Endothelial cell of umbilical vein (primary cell): ENCODE measurements at regions not wholly inside any gene's neighbourhood (a gene's known extent, or its start where the extent isn't known, plus 50 kb on each side); places are given as distances from the start of the nearest gene placed in this dataset.

Source experiments
- BruUV-seq: library from RNA; stranded (reverse); fragments of 400-500 nt; replicated peaks from 2 replicates; lab custom pipeline; 2021; lab: Mats Ljungman, UMichigan
- CTCF ChIA-PET: fragments of 300-600, 350-600 bp; sonication (Branson Sonifier 250); formaldehyde crosslinking; loops from one replicate; lab custom pipeline; 2021; ENCODE audit warnings: antibody characterized with exemption, inconsistent platforms; lab: Charles Lee
- POLR2A ChIA-PET: fragments of 300-600, 350-600 bp; sonication (Branson Sonifier 250); formaldehyde crosslinking; loops from one replicate; lab custom pipeline; 2021; ENCODE audit warnings: antibody characterized with exemption, inconsistent platforms; lab: Charles Lee
- DNase-seq: peaks from one replicate; pipeline ENCODE4 v3.0.0-alpha.2; 2011; ENCODE audit warnings: low read depth, low spot score
- FAIRE-seq: peaks from 2 replicates; lab custom pipeline; 2011; peaks lifted over from hg19 to GRCh38; lab: Jason Lieb, UNC
- H2AFZ ChIP-seq: 2 replicates; pipeline ENCODE4 v1.6.0; 2012; ENCODE audit warnings: low read depth, low read length, control low read depth, inconsistent platforms
- H3K27ac ChIP-seq: 2 replicates; pipeline ENCODE4 v1.5.1; 2011; ENCODE audit warnings: low read depth, mild to moderate bottlenecking, control low read depth, low read length, moderate library complexity; ENCODE audit not compliant: insufficient read depth
- H3K27me3 ChIP-seq, 2 experiments: 2 replicates each; pipeline versions ENCODE4 v1.6.0 to v1.6.1; 2011; ENCODE audit warnings: low read length in 2 of 2, mixed read lengths in 1 of 2; ENCODE audit not compliant: control insufficient read depth in 2 of 2, insufficient read depth in 2 of 2
- H3K36me3 ChIP-seq, 2 experiments: 2 replicates in 1 of 2; 3 replicates in 1 of 2; pipeline ENCODE4 v1.5.1; 2011; ENCODE audit warnings: low read length in 2 of 2, mild to moderate bottlenecking in 1 of 2, moderate library complexity in 1 of 2; ENCODE audit not compliant: control insufficient read depth in 2 of 2, insufficient read depth in 2 of 2; ENCODE audit errors: extremely low read depth in 1 of 2
- H3K4me1 ChIP-seq: 3 replicates; pipeline ENCODE4 v1.5.1; 2011; ENCODE audit warnings: mild to moderate bottlenecking, low read length; ENCODE audit not compliant: control insufficient read depth, insufficient read depth; ENCODE audit errors: extremely low read depth
- H3K4me2 ChIP-seq: 2 replicates; pipeline ENCODE4 v1.6.1; 2011; ENCODE audit warnings: low read length, control low read depth, mixed read lengths; ENCODE audit not compliant: insufficient read depth
- H3K4me3 ChIP-seq, 3 experiments: fragments of 200-600 bp in 1 of 3; sonication (generic), shearing (Covaris generic) in 1 of 3; replicated peaks in 1 of 3; 2 replicates each; pipeline ENCODE4 v1.5.1; 2011 to 2016; ENCODE audit warnings: control low read depth in 3 of 3, low read length in 3 of 3, mild to moderate bottlenecking in 2 of 3, inconsistent platforms in 1 of 3, low read depth in 1 of 3, moderate library complexity in 1 of 3; ENCODE audit not compliant: insufficient read depth in 1 of 3
- H3K79me2 ChIP-seq: 2 replicates; pipeline ENCODE4 v1.6.0; 2012; ENCODE audit warnings: low read length, inconsistent platforms; ENCODE audit not compliant: control insufficient read depth, insufficient read depth
- H3K9ac ChIP-seq: replicated peaks from 2 replicates; pipeline ENCODE3; 2011; ENCODE audit warnings: low read length, control low read depth; ENCODE audit not compliant: insufficient read depth; ENCODE audit errors: extremely low read depth
- H3K9me1 ChIP-seq: replicated peaks from 3 replicates; pipeline ENCODE4 v1.6.0; 2011; ENCODE audit warnings: mild to moderate bottlenecking, low read length; ENCODE audit not compliant: control insufficient read depth, insufficient read depth; ENCODE audit errors: extremely low read depth
- H3K9me3 ChIP-seq: replicated peaks from 2 replicates; pipeline ENCODE4 v1.5.1; 2012; ENCODE audit warnings: low read length, inconsistent platforms; ENCODE audit not compliant: control insufficient read depth, insufficient read depth
- H4K20me1 ChIP-seq: replicated peaks from 2 replicates; pipeline ENCODE3; 2011; ENCODE audit warnings: mild to moderate bottlenecking, low read length; ENCODE audit not compliant: control insufficient read depth, insufficient read depth; ENCODE audit errors: extremely low read depth
- CTCF ChIP-seq, 2 donors: IDR thresholded peaks; 1 replicate in 1 of 2; 2 replicates in 1 of 2; pipeline ENCODE4 v1.5.1; 2011; ENCODE audit warnings: low read length in 2 of 2, mild to moderate bottlenecking in 2 of 2, moderate library complexity in 2 of 2, control low read depth in 1 of 2, inconsistent platforms in 1 of 2, low read depth in 1 of 2; ENCODE audit not compliant: insufficient read depth in 1 of 2; ENCODE audit errors: extremely low read depth in 1 of 2
- EZH2 ChIP-seq: IDR thresholded peaks from 2 replicates; pipeline ENCODE4 v1.6.1; 2012; ENCODE audit warnings: borderline replicate concordance, low read depth, mild to moderate bottlenecking, moderate library complexity, low read length, inconsistent platforms; ENCODE audit not compliant: severe bottlenecking
- FOS ChIP-seq: IDR thresholded peaks from 2 replicates; pipeline ENCODE4 v1.6.1; 2011; ENCODE audit warnings: mild to moderate bottlenecking, low read length, moderate library complexity, borderline replicate concordance; ENCODE audit not compliant: insufficient read depth
- GATA2 ChIP-seq: IDR thresholded peaks from 2 replicates; pipeline ENCODE4 v1.7.0; 2011; ENCODE audit warnings: low read depth, mild to moderate bottlenecking, moderate library complexity, mixed read lengths, low read length; ENCODE audit not compliant: insufficient read length, insufficient read depth
- JUN ChIP-seq: IDR thresholded peaks from 2 replicates; pipeline ENCODE4 v1.6.1; 2011; ENCODE audit warnings: borderline replicate concordance, low read depth; ENCODE audit not compliant: insufficient read length, insufficient read depth
- MAX ChIP-seq: IDR thresholded peaks from 2 replicates; pipeline ENCODE4 v1.6.1; 2011; ENCODE audit not compliant: insufficient read depth, insufficient read length
- MYC ChIP-seq: IDR thresholded peaks from one replicate; pipeline ENCODE4 v1.6.1; 2011; ENCODE audit warnings: mild to moderate bottlenecking, low read depth, low read length
- POLR2A ChIP-seq: IDR thresholded peaks from 2 replicates; pipeline ENCODE4 v1.6.1; 2012; ENCODE audit warnings: low read depth, mild to moderate bottlenecking, control low read depth, low read length
- POLR2AphosphoS5 ChIP-seq: IDR thresholded peaks from 2 replicates; pipeline ENCODE4 v1.6.1; 2012; ENCODE audit warnings: low read depth, mild to moderate bottlenecking, control low read depth, low read length, moderate library complexity; ENCODE audit not compliant: insufficient read depth
- dilution Hi-C: fragments of 300-500 bp; cut with MboI; formaldehyde crosslinking; loops from one replicate; pipeline ENCODE4 v1.15.0; 2019; ENCODE audit warnings: low sequenced_read_pairs; ENCODE audit not compliant: extremely low pct_ligation_motif_present
- intact Hi-C: fragments of 100-400 bp; cut with micrococcal nuclease; formaldehyde crosslinking; loops from one replicate; pipeline ENCODE4 v1.10.0; 2022

DNA sequence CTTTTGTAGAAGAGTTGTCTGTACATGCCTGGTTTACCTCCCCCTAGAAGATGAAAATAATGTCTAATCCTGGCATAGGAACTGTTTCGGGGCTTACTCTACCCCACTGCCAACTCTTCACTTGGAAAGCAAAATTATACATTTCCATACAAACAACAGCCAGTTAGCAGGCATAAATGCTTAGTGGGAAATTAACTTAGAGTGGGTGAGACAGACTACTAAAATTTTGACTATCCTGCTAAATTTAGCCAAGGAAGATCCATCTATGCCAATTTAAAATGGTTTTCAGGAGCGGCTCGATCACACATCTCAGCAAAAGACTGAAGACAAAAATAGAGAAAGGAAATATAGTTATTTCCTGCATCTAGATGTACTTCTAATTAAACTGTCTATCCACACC lies 221.2 kb downstream of the TPBG start:
- POLR2A ChIA-PET: no interaction called here
- Histone ChIP-seq H4K20me1 (no peaks in the 10 kb centered on the region), H3K79me2 (no peaks in the 10 kb centered on the region), H3K9me1 (no peaks in the 10 kb centered on the region), H3K27me3 (no peaks in the 10 kb centered on the region), H3K4me3 (no peak overlapping the region), H2AFZ (no peak overlapping the region), H3K36me3 (no peaks in the 10 kb centered on the region), H3K4me1 (no peaks in the 10 kb centered on the region), H3K27ac (no peak overlapping the region), H3K9me3 (no peaks in the 10 kb centered on the region), H3K9ac (no peak overlapping the region), H3K4me2 (no peak overlapping the region)
- CTCF ChIA-PET: no interaction called here
- dilution Hi-C loops: no loop called here
- TF ChIP-seq GATA2 (no peak), JUN (no peak), CTCF (IDR thresholded peaks at IDR 0.05; ENCODE audit: extremely low read depth in 1 of 2, insufficient read depth in 1 of 2, low read depth in 1 of 2, low read length in 2 of 2) (no peak), FOS (no peak), EZH2 (no peak), POLR2A (no peak), MYC (no peak), MAX (no peak), POLR2AphosphoS5 (no peak)
- no peak for DNase-seq
- FAIRE-seq: no peak
- BruUV-seq: no TSS peak
- intact Hi-C loops: loop anchor here (5.0 kb wide), 1 partner anchor 313 kb away; no protein-coding TSS in a partner anchor
